ENCODE measurements at regions not wholly inside any gene's neighbourhood (a gene's known extent, or its start where the extent isn't known, plus 50 kb on each side); places are given as distances from the start of the nearest gene placed in this dataset.

- Mint-ChIP-seq H3K4me3 (ENCODE audit: unreplicated experiment) (no peak overlapping the region), H3K27ac (ENCODE audit: low read depth, unreplicated experiment) (no peak overlapping the region), H3K36me3 (ENCODE audit: insufficient read depth, unreplicated experiment) (no peaks in the 10 kb centered on the region), H3K27me3 (ENCODE audit: insufficient read depth, unreplicated experiment) (no peaks in the 10 kb centered on the region), H3K4me1 (ENCODE audit: insufficient read depth, unreplicated experiment) (no peaks in the 10 kb centered on the region), H3K9me3 (ENCODE audit: unreplicated experiment) (no peaks in the 10 kb centered on the region)
- ChIA-PET POLR2A (interaction anchor here (1.2 kb wide), 1 partner anchor 13 kb away, joined by 3 read pairs; no protein-coding TSS in a partner anchor), CTCF (interaction anchor here (0.6 kb wide), 1 partner anchor 885 kb away, joined by 4 read pairs; no protein-coding TSS in a partner anchor)
- intact Hi-C loops (cut with micrococcal nuclease) = no loop called here
- no peak for DNase-seq (ENCODE audit: unreplicated experiment)
- BruUV-seq (replicated peaks) = no TSS peak
- TF ChIP-seq CTCF (IDR thresholded peaks at IDR 0.05; ENCODE audit: unreplicated experiment) = no peak
These were observed 1200.6 kb upstream of the NUDT12 start for GRCh38 chr5:104763216-104763615.

- ChIA-PET POLR2A (no interaction called here), CTCF (interaction anchor here (0.6 kb wide), 1 partner anchor 118 kb away, joined by 3 read pairs; no protein-coding TSS in a partner anchor)
- intact Hi-C loops (cut with micrococcal nuclease) = no loop called here
- Mint-ChIP-seq H3K4me1 (ENCODE audit: insufficient read depth, unreplicated experiment) (no peaks in the 10 kb centered on the region), H3K36me3 (ENCODE audit: insufficient read depth, unreplicated experiment) (no peaks in the 10 kb centered on the region), H3K4me3 (ENCODE audit: unreplicated experiment) (no peak overlapping the region), H3K27ac (ENCODE audit: low read depth, unreplicated experiment) (no peak overlapping the region), H3K9me3 (ENCODE audit: unreplicated experiment) (peaks cover 9% of the 10 kb centered on the region), H3K27me3 (ENCODE audit: insufficient read depth, unreplicated experiment) (no peaks in the 10 kb centered on the region)
- no TSS peak for BruUV-seq (replicated peaks)
- DNase-seq (ENCODE audit: unreplicated experiment) = no peak
- no peak for TF ChIP-seq CTCF (IDR thresholded peaks at IDR 0.05; ENCODE audit: unreplicated experiment)
These were observed 1195.3 kb upstream of the NUDT12 start for GRCh38 chr5:104757915-104758314.

- H3K36me3 Mint-ChIP-seq (ENCODE audit: insufficient read depth, unreplicated experiment) = no peaks in the 10 kb centered on the region
- intact Hi-C loops (cut with micrococcal nuclease) = no loop called here
- no peak overlapping the region for H3K4me3 Mint-ChIP-seq (ENCODE audit: unreplicated experiment)
- no peaks in the 10 kb centered on the region for H3K4me1 Mint-ChIP-seq (ENCODE audit: insufficient read depth, unreplicated experiment)
- no TSS peak for BruUV-seq (replicated peaks)
- no peak for DNase-seq (ENCODE audit: unreplicated experiment)
- H3K9me3 Mint-ChIP-seq (ENCODE audit: unreplicated experiment) = peaks cover 9% of the 10 kb centered on the region
- no peak overlapping the region for H3K27ac Mint-ChIP-seq (ENCODE audit: low read depth, unreplicated experiment)
- CTCF ChIA-PET = no interaction called here
- TF ChIP-seq CTCF (IDR thresholded peaks at IDR 0.05; ENCODE audit: unreplicated experiment) = no peak
- POLR2A ChIA-PET = no interaction called here
- H3K27me3 Mint-ChIP-seq (ENCODE audit: insufficient read depth, unreplicated experiment) = no peaks in the 10 kb centered on the region
These were observed 1193.2 kb upstream of the NUDT12 start for GRCh38 chr5:104755806-104756205.

GRCh38 chr5:104754311-104754995 is 1191.9 kb upstream of the NUDT12 start:
- DNase-seq (ENCODE audit: unreplicated experiment) = no peak
- ChIA-PET POLR2A (no interaction called here), CTCF (no interaction called here)
- Mint-ChIP-seq H3K27ac (ENCODE audit: low read depth, unreplicated experiment) (no peak overlapping the region), H3K4me3 (ENCODE audit: unreplicated experiment) (no peak overlapping the region), H3K36me3 (ENCODE audit: insufficient read depth, unreplicated experiment) (no peaks in the 10 kb centered on the region), H3K27me3 (ENCODE audit: insufficient read depth, unreplicated experiment) (no peaks in the 10 kb centered on the region), H3K9me3 (ENCODE audit: unreplicated experiment) (peaks cover 9% of the 10 kb centered on the region), H3K4me1 (ENCODE audit: insufficient read depth, unreplicated experiment) (no peaks in the 10 kb centered on the region)
- intact Hi-C loops (cut with micrococcal nuclease) = no loop called here
- BruUV-seq (replicated peaks) = no TSS peak
- TF ChIP-seq CTCF (IDR thresholded peaks at IDR 0.05; ENCODE audit: unreplicated experiment) = no peak

All from MCF 10A (cell line).